HepG2 (cell line): ENCODE measurements at regions not wholly inside any gene's neighbourhood (a gene's known extent, or its start where the extent isn't known, plus 50 kb on each side); places are given as distances from the start of the nearest gene placed in this dataset.

Source experiments
- ATAC-seq: fragments of 200-7000 bp; cut with Tn5 transposase; 3 replicates; pipeline ENCODE4 v1.9.1; 2020; ENCODE audit warnings: mild to moderate bottlenecking, moderate library complexity
- BruUV-seq: library from RNA; stranded (reverse); fragments of 400-500 nt; replicated peaks from 2 replicates; lab custom pipeline; 2021; lab: Mats Ljungman, UMichigan
- CTCF ChIA-PET: fragments of 300-600 bp; formaldehyde crosslinking; extraction: SDS; loops from one replicate; lab custom pipeline; 2021; ENCODE audit warnings: low total read pairs, inconsistent platforms, low intra/inter-chr PET ratio; lab: Yijun Ruan, JAX
- POLR2A ChIA-PET: fragments of 350-600 bp; sonication (Branson Sonifier 250); formaldehyde crosslinking; loops from one replicate; lab custom pipeline; 2020; ENCODE audit warnings: antibody characterized with exemption, inconsistent platforms; lab: Yijun Ruan, JAX
- DNase-seq: peaks from one replicate; pipeline ENCODE4 v3.0.0-alpha.2; 2015; ENCODE audit warnings: low spot score
- FAIRE-seq: peaks from 3 replicates; lab custom pipeline; 2011; peaks lifted over from hg19 to GRCh38; lab: Jason Lieb, UNC
- H2AFZ ChIP-seq: one replicate; pipeline ENCODE4 v1.6.1; 2011; ENCODE audit warnings: low read length, inconsistent platforms
- H3K27ac ChIP-seq: fragments of 300-600 bp; 3 replicates; pipeline ENCODE4 v1.8.0; 2011; ENCODE audit warnings: mixed run types, mild to moderate bottlenecking, mixed read lengths, low read length, inconsistent platforms; ENCODE audit not compliant: insufficient read depth; ENCODE audit errors: extremely low read length
- H3K27me3 ChIP-seq, 2 experiments: fragments of 200-600 bp in 1 of 2; 2 replicates in 1 of 2; 3 replicates in 1 of 2; pipeline versions ENCODE4 v1.6.0 to v1.8.0; 2011; ENCODE audit warnings: low read length in 2 of 2, mild to moderate bottlenecking in 2 of 2, moderate library complexity in 2 of 2, inconsistent platforms in 1 of 2; ENCODE audit not compliant: insufficient read depth in 2 of 2, control insufficient read depth in 1 of 2
- H3K36me3 ChIP-seq, 2 experiments: fragments of 200-600 bp in 1 of 2; replicated peaks in 1 of 2; 2 replicates in 1 of 2; 3 replicates in 1 of 2; pipeline versions ENCODE4 v1.5.1 to v1.8.0; 2011; ENCODE audit warnings: low read length in 2 of 2, inconsistent platforms in 1 of 2; ENCODE audit not compliant: insufficient read depth in 2 of 2, control insufficient read depth in 1 of 2
- H3K4me1 ChIP-seq: 2 replicates; pipeline ENCODE4 v1.5.1; 2012; ENCODE audit warnings: low read length, inconsistent platforms; ENCODE audit not compliant: insufficient read depth
- H3K4me2 ChIP-seq: 2 replicates; pipeline ENCODE4 v1.6.0; 2011; ENCODE audit warnings: low read depth, low read length, inconsistent platforms
- H3K4me3 ChIP-seq, 3 experiments: fragments of 200-600 bp in 1 of 3; sonication (generic), shearing (Covaris generic) in 1 of 3; replicated peaks in 1 of 3; 2 replicates each; pipeline ENCODE4 v1.5.1; 2011 to 2016; ENCODE audit warnings: low read length in 3 of 3, inconsistent platforms in 2 of 3, low read depth in 2 of 3, mild to moderate bottlenecking in 2 of 3, control low read depth in 1 of 3, mixed read lengths in 1 of 3; ENCODE audit not compliant: insufficient read depth in 1 of 3
- H3K79me2 ChIP-seq: one replicate; pipeline ENCODE4 v1.6.1; 2011; ENCODE audit warnings: low read length, inconsistent platforms; ENCODE audit not compliant: insufficient read depth
- H3K9ac ChIP-seq: 2 replicates; pipeline ENCODE4 v1.6.0; 2011; ENCODE audit warnings: mild to moderate bottlenecking, low read depth, low read length, inconsistent platforms; ENCODE audit not compliant: insufficient read depth
- H3K9me3 ChIP-seq: 2 replicates; pipeline ENCODE4 v1.5.1; 2012; ENCODE audit warnings: mild to moderate bottlenecking, low read length
- H4K20me1 ChIP-seq: 2 replicates; pipeline ENCODE4 v1.6.0; 2011; ENCODE audit warnings: inconsistent platforms, mild to moderate bottlenecking, low read length, moderate library complexity; ENCODE audit not compliant: insufficient read depth
- GTF3A ChIP-seq: sonication (generic); formaldehyde crosslinking; conservative IDR thresholded peaks from 2 replicates; pipeline ENCODE4 v1.4.0; 2020; ENCODE audit warnings: mild to moderate bottlenecking, missing genetic modification reagents
- SRF ChIP-seq: IDR thresholded peaks from 2 replicates; pipeline ENCODE4 v1.6.1; 2011; ENCODE audit warnings: mild to moderate bottlenecking, low read depth, low read length, moderate library complexity
- ZC3H13 ChIP-seq: sonication (generic); formaldehyde crosslinking; IDR thresholded peaks from 2 replicates; pipeline ENCODE4 v1.8.1; 2023; ENCODE audit warnings: mild to moderate bottlenecking, missing genetic modification reagents, moderate library complexity
- ZNF10 ChIP-seq: sonication (generic); formaldehyde crosslinking; IDR thresholded peaks from 2 replicates; pipeline ENCODE4 v1.4.0; 2020; ENCODE audit warnings: mild to moderate bottlenecking, low read depth, missing genetic modification reagents, borderline replicate concordance
- ZNF350 ChIP-seq: sonication (generic); formaldehyde crosslinking; IDR thresholded peaks from 2 replicates; pipeline ENCODE4 v1.4.0; 2020; ENCODE audit warnings: mild to moderate bottlenecking, low read depth, missing genetic modification reagents, borderline replicate concordance
- ZNF441 ChIP-seq: sonication (generic); formaldehyde crosslinking; IDR thresholded peaks from 2 replicates; pipeline ENCODE4 v1.7.0; 2021; ENCODE audit warnings: missing genetic modification reagents, borderline replicate concordance
- WGBS: methylation state at CpG from one replicate; pipeline ENCODE4 v1.1.6; 2017; ENCODE audit warnings: low lambda C conversion rate; 5-methylcytosine and 5-hydroxymethylcytosine counted together
- in situ Hi-C: cut with HindIII; loops from 2 replicates; pipeline ENCODE4 v1.10.0; 2017; ENCODE audit warnings: low pct_unique_long_range_greater_than_20kb; ENCODE audit not compliant: extremely low pct_ligation_motif_present
- intact Hi-C: fragments of 100-400 bp; cut with micrococcal nuclease; formaldehyde crosslinking; loops from one replicate; pipeline ENCODE4 v1.10.0; 2022; ENCODE audit not compliant: unreplicated experiment
- TF ChIP-seq, protein P1 (sequence below), 2 experiments: fragments of 450-650 bp in 1 of 2; sonication (generic) in 1 of 2; formaldehyde crosslinking in 1 of 2; IDR thresholded peaks; 2 replicates each; pipeline versions ENCODE4 v1.6.1 to v1.8.0; 2016 to 2022; ENCODE audit warnings: antibody characterized with exemption in 1 of 2, mild to moderate bottlenecking in 1 of 2, missing genetic modification reagents in 1 of 2
- TF ChIP-seq, protein P2 (sequence below): sonication (generic); formaldehyde crosslinking; IDR thresholded peaks from 2 replicates; pipeline ENCODE4 v1.8.1; 2023; ENCODE audit warnings: missing genetic modification reagents, mild to moderate bottlenecking, borderline replicate concordance

DNA sequence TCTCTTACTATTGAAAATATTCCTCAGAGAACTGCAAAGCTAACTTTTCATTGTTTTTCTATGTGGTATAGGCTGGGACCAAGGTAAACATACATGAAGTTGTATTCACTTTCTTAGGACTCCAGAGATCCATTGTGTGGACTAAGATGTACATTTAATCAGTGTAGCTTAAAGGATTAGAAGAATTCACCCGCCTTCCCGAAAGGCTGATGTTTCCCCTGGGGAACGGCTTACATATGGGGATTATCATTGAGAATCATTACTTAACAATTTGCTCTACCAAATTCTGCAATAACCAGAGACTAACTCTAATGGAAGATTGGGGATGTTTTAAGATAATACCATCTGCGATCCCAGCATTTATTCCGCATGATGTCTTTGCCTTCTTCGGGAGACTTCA is 257.1 kb upstream of the KIAA1217 start:
- no peak for ATAC-seq
- no peak overlapping the region for H3K4me3 ChIP-seq
- H3K4me1 ChIP-seq: no peaks in the 10 kb centered on the region
- intact Hi-C loops: no loop called here
- H2AFZ ChIP-seq: no peak overlapping the region
- H4K20me1 ChIP-seq: no peaks in the 10 kb centered on the region
- H3K36me3 ChIP-seq: no peaks in the 10 kb centered on the region
- H3K27ac ChIP-seq: no peak overlapping the region
- H3K9ac ChIP-seq: no peak overlapping the region
- CTCF ChIA-PET: no interaction called here
- no peaks in the 10 kb centered on the region for H3K27me3 ChIP-seq
- no peak for TF ChIP-seq ZC3H13
- no TSS peak for BruUV-seq
- FAIRE-seq: no peak
- no peak overlapping the region for H3K4me2 ChIP-seq
- no peaks in the 10 kb centered on the region for H3K79me2 ChIP-seq
- in situ Hi-C loops: no loop called here
- WGBS: 12% methylated on average over 6 of the region's 6 CpGs
- POLR2A ChIA-PET: no interaction called here
- H3K9me3 ChIP-seq: peaks cover 16% of the 10 kb centered on the region
- DNase-seq: no peak

DNA sequence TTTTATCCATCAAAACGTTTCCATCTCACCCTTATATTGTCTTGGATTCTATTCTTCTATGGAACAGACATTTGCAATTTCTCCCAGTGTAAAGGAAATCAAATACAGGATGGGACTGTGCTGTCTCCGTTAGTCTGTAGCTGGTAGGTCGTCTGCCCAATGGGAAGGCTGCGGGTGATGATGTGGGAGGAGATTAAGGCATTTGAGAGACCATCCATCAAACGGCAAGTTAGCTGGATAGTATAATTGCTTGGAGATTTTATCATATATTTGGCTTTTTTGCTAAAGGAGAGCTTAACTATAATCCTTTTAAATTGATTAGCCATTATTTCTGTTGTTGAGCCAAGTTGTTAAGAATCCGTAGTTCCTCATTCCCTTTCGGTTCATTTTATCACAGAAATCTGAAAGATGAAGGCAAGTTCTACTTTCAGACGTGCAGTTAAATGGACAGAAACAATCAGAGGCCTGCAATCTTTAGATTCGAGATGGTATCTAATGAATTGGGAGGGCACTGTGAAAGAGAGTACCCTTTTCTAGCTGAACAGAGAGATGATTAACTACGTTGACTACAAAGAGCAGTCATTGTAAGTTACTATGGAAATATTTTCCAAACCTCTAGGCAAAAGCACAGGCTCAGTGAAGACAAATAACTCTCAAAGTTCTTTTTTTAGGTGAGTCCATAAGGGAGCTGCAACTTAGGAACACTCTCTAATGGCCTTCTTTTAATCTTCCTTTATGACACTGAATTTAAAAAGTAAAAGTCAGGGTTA is 253.3 kb upstream of the KIAA1217 start:
- Histone ChIP-seq H3K27me3 (no peaks in the 10 kb centered on the region), H3K4me2 (no peak overlapping the region), H3K9ac (no peak overlapping the region), H3K79me2 (no peaks in the 10 kb centered on the region), H3K36me3 (no peaks in the 10 kb centered on the region), H3K27ac (no peak overlapping the region), H4K20me1 (no peaks in the 10 kb centered on the region), H2AFZ (no peak overlapping the region), H3K4me1 (no peaks in the 10 kb centered on the region), H3K4me3 (no peak overlapping the region), H3K9me3 (peaks cover 16% of the 10 kb centered on the region)
- BruUV-seq: no TSS peak
- in situ Hi-C loops: no loop called here
- FAIRE-seq (no peak), DNase-seq (no peak), ATAC-seq (no peak)
- CTCF ChIA-PET: no interaction called here
- 4% methylated on average over 10 of the region's 10 CpGs for WGBS
- intact Hi-C loops: no loop called here
- POLR2A ChIA-PET: no interaction called here
- TF ChIP-seq, protein P1, sequence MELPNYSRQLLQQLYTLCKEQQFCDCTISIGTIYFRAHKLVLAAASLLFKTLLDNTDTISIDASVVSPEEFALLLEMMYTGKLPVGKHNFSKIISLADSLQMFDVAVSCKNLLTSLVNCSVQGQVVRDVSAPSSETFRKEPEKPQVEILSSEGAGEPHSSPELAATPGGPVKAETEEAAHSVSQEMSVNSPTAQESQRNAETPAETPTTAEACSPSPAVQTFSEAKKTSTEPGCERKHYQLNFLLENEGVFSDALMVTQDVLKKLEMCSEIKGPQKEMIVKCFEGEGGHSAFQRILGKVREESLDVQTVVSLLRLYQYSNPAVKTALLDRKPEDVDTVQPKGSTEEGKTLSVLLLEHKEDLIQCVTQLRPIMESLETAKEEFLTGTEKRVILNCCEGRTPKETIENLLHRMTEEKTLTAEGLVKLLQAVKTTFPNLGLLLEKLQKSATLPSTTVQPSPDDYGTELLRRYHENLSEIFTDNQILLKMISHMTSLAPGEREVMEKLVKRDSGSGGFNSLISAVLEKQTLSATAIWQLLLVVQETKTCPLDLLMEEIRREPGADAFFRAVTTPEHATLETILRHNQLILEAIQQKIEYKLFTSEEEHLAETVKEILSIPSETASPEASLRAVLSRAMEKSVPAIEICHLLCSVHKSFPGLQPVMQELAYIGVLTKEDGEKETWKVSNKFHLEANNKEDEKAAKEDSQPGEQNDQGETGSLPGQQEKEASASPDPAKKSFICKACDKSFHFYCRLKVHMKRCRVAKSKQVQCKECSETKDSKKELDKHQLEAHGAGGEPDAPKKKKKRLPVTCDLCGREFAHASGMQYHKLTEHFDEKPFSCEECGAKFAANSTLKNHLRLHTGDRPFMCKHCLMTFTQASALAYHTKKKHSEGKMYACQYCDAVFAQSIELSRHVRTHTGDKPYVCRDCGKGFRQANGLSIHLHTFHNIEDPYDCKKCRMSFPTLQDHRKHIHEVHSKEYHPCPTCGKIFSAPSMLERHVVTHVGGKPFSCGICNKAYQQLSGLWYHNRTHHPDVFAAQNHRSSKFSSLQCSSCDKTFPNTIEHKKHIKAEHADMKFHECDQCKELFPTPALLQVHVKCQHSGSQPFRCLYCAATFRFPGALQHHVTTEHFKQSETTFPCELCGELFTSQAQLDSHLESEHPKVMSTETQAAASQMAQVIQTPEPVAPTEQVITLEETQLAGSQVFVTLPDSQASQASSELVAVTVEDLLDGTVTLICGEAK (IDR thresholded peaks at IDR 0.05): no peak
- TF ChIP-seq, protein P1 (CRISPR knock-in tag; IDR thresholded peaks at IDR 0.05): no peak
- TF ChIP-seq ZNF350 (CRISPR knock-in tag): no peak
- no peak for TF ChIP-seq ZNF441 (CRISPR knock-in tag)
- TF ChIP-seq, protein P2, sequence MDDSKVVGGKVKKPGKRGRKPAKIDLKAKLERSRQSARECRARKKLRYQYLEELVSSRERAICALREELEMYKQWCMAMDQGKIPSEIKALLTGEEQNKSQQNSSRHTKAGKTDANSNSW (CRISPR knock-in tag): no peak
- no peak for TF ChIP-seq SRF
- TF ChIP-seq GTF3A: no peak
- no peak for TF ChIP-seq ZNF10
